HEK293T (cell line): ENCODE measurements at regions not wholly inside any gene's neighbourhood (a gene's known extent, or its start where the extent isn't known, plus 50 kb on each side); places are given as distances from the start of the nearest gene placed in this dataset.

Source experiments
- CTCF ChIA-PET: fragments of 350-600 bp; formaldehyde crosslinking; extraction: SDS; loops from one replicate; lab custom pipeline; 2021; ENCODE audit warnings: antibody characterized with exemption, inconsistent platforms; lab: Yijun Ruan, JAX
- POLR2A ChIA-PET: fragments of 350-600 bp; formaldehyde crosslinking; extraction: SDS; loops from one replicate; lab custom pipeline; 2020; ENCODE audit warnings: antibody characterized with exemption, inconsistent platforms; lab: Yijun Ruan, JAX
- DNase-seq: peaks from one replicate; pipeline ENCODE4 v3.0.0; 2012; ENCODE audit warnings: mixed read lengths; ENCODE audit errors: extremely low spot score
- ARNT ChIP-seq: fragments of 450-650 bp; IDR thresholded peaks from 2 replicates; pipeline ENCODE4 v1.6.1; 2017; ENCODE audit warnings: mild to moderate bottlenecking
- BHLHE40 ChIP-seq: fragments of 450-650 bp; IDR thresholded peaks from 2 replicates; pipeline ENCODE4 v1.6.1; 2016; ENCODE audit warnings: mild to moderate bottlenecking, moderate library complexity, borderline replicate concordance
- CTBP1 ChIP-seq: fragments of 450-650 bp; IDR thresholded peaks from 2 replicates; pipeline ENCODE4 v1.6.1; 2016; ENCODE audit warnings: borderline replicate concordance
- ELF4 ChIP-seq: fragments of 450-650 bp; IDR thresholded peaks from 2 replicates; pipeline ENCODE4 v1.6.1; 2017; ENCODE audit warnings: antibody characterized with exemption
- FOXA1 ChIP-seq: fragments of 450-650 bp; IDR thresholded peaks from 2 replicates; pipeline ENCODE4 v1.6.1; 2016; ENCODE audit warnings: mild to moderate bottlenecking
- FOXK2 ChIP-seq: fragments of 450-650 bp; IDR thresholded peaks from 2 replicates; pipeline ENCODE4 v1.6.1; 2016; ENCODE audit warnings: mild to moderate bottlenecking
- FOXM1 ChIP-seq: fragments of 450-650 bp; IDR thresholded peaks from 2 replicates; pipeline ENCODE4 v1.6.1; 2017; ENCODE audit warnings: mild to moderate bottlenecking, borderline replicate concordance
- HDGF ChIP-seq: fragments of 450-650 bp; IDR thresholded peaks from 2 replicates; pipeline ENCODE4 v1.6.1; 2017; ENCODE audit warnings: antibody characterized with exemption, borderline replicate concordance
- L3MBTL2 ChIP-seq: fragments of 450-650 bp; conservative IDR thresholded peaks from 2 replicates; pipeline ENCODE4 v1.6.1; 2016; ENCODE audit warnings: mild to moderate bottlenecking
- LEF1 ChIP-seq: fragments of 450-650 bp; IDR thresholded peaks from 2 replicates; pipeline ENCODE4 v1.6.1; 2017; ENCODE audit warnings: mild to moderate bottlenecking, borderline replicate concordance
- NFRKB ChIP-seq: fragments of 450-650 bp; IDR thresholded peaks from 2 replicates; pipeline ENCODE4 v1.6.1; 2016; ENCODE audit warnings: mild to moderate bottlenecking, moderate library complexity
- PKNOX1 ChIP-seq: fragments of 450-650 bp; IDR thresholded peaks from 2 replicates; pipeline ENCODE4 v1.6.1; 2016
- SP1 ChIP-seq: fragments of 450-650 bp; IDR thresholded peaks from 2 replicates; pipeline ENCODE4 v1.6.1; 2017
- SUZ12 ChIP-seq: fragments of 450-650 bp; IDR thresholded peaks from 2 replicates; pipeline ENCODE4 v1.6.1; 2016; ENCODE audit warnings: mild to moderate bottlenecking
- TARDBP ChIP-seq: fragments of 450-650 bp; IDR thresholded peaks from 2 replicates; pipeline ENCODE4 v1.6.1; 2016
- ZNF384 ChIP-seq: fragments of 450-650 bp; IDR thresholded peaks from 2 replicates; pipeline ENCODE4 v1.6.1; 2016

- POLR2A ChIA-PET: no interaction called here
- CTCF ChIA-PET: no interaction called here
- no peak for TF ChIP-seq L3MBTL2
- no peak for TF ChIP-seq PKNOX1
- TF ChIP-seq FOXK2: no peak
- TF ChIP-seq LEF1: no peak
- TF ChIP-seq CTBP1: no peak
- no peak for TF ChIP-seq TARDBP
- no peak for TF ChIP-seq ARNT
- TF ChIP-seq SP1: no peak
- no peak for TF ChIP-seq FOXA1
- TF ChIP-seq FOXM1: no peak
- no peak for TF ChIP-seq BHLHE40
- no peak for TF ChIP-seq SUZ12
- DNase-seq: no peak
Observed at GRCh38 chr2:234679301-234679740, 182.4 kb upstream of the ARL4C start.

- CTCF ChIA-PET: interaction anchor here (0.5 kb wide), 1 partner anchor 372 kb away, joined by 3 read pairs; no protein-coding TSS in a partner anchor
- POLR2A ChIA-PET: no interaction called here
- no peak for DNase-seq
- TF ChIP-seq FOXA1 (no peak), HDGF (no peak), BHLHE40 (no peak), L3MBTL2 (no peak), NFRKB (no peak), FOXK2 (no peak), ELF4 (no peak)
Observed at GRCh38 chr2:234678711-234679110, 181.8 kb upstream of the ARL4C start.

GRCh38 chr2:234677758-234678538 lies 181.1 kb upstream of the ARL4C start:
- DNase-seq: no peak
- POLR2A ChIA-PET: no interaction called here
- no peak for TF ChIP-seq FOXA1
- TF ChIP-seq SP1: no peak
- CTCF ChIA-PET: interaction anchor here (0.5 kb wide), 1 partner anchor 373 kb away, joined by 3 read pairs; no protein-coding TSS in a partner anchor

GRCh38 chr2:234676783-234677450 lies 180.0 kb upstream of the ARL4C start:
- POLR2A ChIA-PET: no interaction called here
- CTCF ChIA-PET: no interaction called here
- TF ChIP-seq FOXA1 (no peak), L3MBTL2 (no peak), CTBP1 (no peak), ZNF384 (no peak), LEF1 (no peak), SP1 (no peak), HDGF (no peak), PKNOX1 (no peak), TARDBP (no peak), ELF4 (no peak), FOXK2 (no peak), NFRKB (no peak), ARNT (no peak), FOXM1 (no peak), BHLHE40 (no peak), SUZ12 (no peak)
- no peak for DNase-seq

GRCh38 chr2:234676109-234676782 lies 179.4 kb upstream of the ARL4C start:
- no peak for DNase-seq
- no peak for TF ChIP-seq L3MBTL2
- TF ChIP-seq ARNT: no peak
- no peak for TF ChIP-seq ZNF384
- no peak for TF ChIP-seq HDGF
- TF ChIP-seq ELF4: no peak
- no peak for TF ChIP-seq FOXM1
- TF ChIP-seq BHLHE40: no peak
- TF ChIP-seq CTBP1: no peak
- TF ChIP-seq SUZ12: no peak
- no peak for TF ChIP-seq TARDBP
- no peak for TF ChIP-seq PKNOX1
- TF ChIP-seq NFRKB: no peak
- TF ChIP-seq FOXA1: no peak
- CTCF ChIA-PET: no interaction called here
- POLR2A ChIA-PET: no interaction called here

- TF ChIP-seq ELF4: no peak
- no peak for TF ChIP-seq PKNOX1
- TF ChIP-seq BHLHE40: no peak
- TF ChIP-seq FOXK2: no peak
- TF ChIP-seq TARDBP: no peak
- no peak for TF ChIP-seq ARNT
- TF ChIP-seq HDGF: no peak
- TF ChIP-seq NFRKB: no peak
- TF ChIP-seq FOXA1: no peak
- no peak for TF ChIP-seq SP1
- DNase-seq: no peak
- ChIA-PET POLR2A (no interaction called here), CTCF (no interaction called here)
Observed at GRCh38 chr2:234674781-234675201, 177.9 kb upstream of the ARL4C start.
